Dermis blood vessel endothelial cell (primary cell): ENCODE measurements at regions not wholly inside any gene's neighbourhood (a gene's known extent, or its start where the extent isn't known, plus 50 kb on each side); places are given as distances from the start of the nearest gene placed in this dataset.
A peak's percentile ranks its signal among the peaks of the same experiment; 100 is the strongest.

Experiments used
- DNase-seq: peaks from one replicate; pipeline ENCODE4 v3.0.0; 2010

DNA sequence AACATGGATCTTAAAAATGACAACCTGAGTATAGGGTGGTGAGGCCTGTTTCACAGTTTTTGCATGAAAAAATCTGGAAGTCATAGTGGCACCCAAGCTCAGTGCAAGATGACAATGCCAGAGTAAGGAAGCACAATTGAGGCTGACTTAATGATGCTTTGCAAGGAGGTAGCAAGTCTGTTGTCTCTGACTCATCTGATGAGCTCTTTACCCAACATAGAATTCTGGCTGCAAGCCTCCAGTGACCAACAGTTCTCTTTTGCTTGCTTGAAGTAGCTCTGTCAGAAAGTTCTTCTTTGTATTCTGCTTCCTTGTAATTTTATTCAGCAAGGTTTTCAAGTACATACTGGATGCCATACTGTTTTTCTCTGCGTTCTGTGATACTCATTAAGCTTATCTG lies 117.1 kb downstream of the FOXD2 start:
- DNase-seq = no peak

DNA sequence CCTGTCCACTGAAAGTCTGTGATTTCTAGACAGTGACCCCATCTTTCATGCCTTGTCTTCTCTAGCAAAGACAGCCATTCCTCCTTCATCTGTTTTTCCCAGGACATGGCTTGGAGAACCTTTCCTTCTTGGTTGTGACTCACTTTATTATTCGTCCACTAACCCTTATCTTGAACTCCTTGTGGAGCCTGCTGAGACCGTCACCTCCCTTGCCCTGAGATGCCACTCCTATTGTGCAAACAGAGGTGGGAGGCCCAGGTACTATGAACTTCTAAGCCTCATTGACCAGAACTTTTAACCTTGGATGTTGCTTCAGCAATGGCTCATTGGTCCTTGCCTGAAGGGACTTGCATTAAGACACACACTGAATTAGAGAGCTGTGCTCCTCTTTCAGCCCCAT lies 117.5 kb downstream of the FOXD2 start:
- no peak for DNase-seq

DNA sequence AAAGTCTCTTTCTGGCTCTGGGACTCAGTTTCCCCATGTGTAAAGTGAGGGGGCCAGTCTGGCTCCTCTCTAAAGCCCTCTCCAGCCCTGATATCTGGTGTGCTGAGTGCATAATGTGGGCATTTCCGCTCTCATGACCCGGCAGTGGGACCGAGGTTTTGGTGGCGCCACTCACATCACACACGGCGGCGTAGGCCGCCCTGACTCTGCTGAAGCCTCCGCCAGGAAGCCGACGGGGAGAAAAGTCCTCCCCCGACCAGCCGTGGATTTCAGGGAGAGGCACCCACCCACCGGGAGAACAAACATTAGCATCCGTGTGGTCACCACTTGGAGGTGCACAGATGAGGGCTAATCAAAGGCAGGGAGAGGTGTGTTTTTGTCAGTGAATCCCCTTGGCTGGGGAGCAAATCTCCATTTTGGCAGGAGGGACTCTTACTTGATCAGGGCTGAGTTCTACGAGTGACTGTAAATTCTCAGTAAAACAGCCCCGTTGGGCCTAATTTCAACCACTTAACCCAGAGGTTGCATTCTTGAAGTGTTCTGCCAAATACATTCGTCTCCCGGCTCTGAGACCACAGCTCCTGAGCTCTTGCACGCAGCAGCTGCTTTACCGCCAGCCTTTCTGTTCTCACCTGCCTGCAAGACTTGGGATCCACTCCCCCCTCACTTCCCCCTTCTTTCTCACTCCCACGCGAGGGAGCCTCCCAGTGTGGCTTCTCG lies 118.2 kb downstream of the FOXD2 start:
- DNase-seq = no peak

DNA sequence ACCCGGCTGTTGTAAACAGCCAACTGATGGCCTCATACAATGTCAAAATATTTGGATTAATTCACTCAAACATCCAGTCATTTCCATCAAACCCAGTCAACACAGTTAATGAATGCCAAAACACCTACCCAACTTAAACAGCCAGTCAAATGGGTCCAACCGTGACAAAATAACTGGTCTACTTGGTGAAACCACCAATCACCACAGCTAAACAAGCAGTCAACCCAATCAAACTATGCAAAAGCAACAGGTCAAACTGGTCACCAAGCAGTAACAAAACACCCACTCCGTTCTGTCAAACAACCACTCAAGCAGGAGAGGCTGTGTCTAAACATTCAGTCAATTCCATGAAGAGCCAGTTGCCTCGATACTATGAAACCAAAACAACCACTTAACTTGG lies 119.2 kb downstream of the FOXD2 start:
- no peak for DNase-seq

DNA sequence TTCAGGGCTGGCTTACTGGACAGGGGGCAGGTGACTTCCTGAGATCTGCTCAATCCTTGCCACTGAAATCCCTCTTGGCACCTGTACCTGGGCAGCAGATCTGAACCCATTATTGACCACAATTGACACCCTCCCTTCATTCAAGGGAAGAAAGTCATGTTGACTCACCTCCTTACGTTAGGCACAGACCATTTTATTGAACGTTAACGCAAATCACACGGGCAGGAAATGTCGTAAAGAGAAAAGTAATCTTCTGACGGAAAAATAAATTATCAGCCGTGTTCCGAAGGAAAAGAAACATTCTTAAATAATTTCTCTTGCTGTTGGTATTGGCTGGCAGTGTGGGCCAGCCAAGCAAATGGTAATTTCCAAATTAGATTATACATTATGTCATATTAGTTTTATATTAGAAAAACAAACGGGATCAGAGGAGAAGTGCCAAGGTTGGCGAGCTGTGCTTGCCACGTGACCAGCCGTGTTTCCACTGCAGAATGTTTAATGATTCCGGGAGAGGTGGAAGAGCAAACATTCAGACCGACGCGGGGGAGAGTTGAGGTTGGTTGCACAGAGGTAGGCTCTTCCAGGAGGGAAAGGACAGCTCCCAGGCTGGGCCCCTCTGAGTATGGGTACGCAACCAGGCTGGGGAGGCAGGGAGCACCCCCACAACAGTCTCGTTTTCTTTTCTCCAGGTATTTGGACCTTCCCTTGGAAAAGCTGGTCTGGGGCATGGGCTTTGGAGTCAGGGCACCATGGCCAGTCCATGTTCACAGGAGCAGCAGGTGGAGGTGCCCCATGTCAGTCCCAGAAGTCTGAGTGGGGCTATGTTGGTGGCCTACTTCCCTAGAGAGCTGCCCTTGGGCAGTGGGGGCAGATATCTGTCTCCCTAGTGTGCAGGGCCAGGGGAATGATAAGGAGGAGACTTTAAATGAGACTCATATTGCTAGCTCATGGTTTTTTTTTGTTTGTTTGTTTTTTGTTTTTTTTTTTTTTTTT lies 121.1 kb downstream of the FOXD2 start:
- DNase-seq = no peak

DNA sequence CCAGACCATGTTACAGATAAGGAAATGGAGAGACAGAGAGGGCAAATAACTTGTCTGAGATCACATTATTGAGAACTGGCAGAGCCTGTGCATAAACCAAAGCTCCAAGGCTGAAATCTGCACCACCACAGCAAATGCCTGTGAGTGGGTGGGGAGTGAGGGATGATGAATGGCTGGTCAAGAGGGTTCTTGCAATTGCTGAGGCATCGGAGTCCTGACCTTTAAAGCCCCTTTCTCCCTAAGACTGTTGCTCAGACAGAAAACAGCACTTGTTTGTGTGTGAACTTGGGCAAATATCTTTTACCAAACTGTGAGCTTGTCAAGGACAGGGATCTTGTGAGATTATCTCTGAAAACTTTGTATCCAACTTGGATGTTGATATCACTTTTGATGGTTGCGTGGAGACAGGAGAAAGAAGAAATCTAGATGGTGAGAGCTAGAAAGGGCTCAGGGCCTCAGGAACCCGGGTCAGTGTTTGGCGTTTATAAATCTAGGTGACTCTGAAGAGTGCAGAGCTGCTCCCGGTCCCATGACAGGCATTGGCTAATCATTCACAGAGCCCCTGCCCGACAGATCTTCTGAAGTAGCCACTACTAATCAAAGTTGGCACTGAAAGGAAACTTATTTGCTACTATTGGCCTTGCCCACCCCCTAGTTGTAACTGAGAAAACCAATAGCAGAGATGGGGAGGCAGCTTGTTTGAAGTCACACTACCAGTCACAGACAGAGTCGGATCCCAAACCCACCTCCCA lies 122.3 kb downstream of the FOXD2 start:
- no peak for DNase-seq

DNA sequence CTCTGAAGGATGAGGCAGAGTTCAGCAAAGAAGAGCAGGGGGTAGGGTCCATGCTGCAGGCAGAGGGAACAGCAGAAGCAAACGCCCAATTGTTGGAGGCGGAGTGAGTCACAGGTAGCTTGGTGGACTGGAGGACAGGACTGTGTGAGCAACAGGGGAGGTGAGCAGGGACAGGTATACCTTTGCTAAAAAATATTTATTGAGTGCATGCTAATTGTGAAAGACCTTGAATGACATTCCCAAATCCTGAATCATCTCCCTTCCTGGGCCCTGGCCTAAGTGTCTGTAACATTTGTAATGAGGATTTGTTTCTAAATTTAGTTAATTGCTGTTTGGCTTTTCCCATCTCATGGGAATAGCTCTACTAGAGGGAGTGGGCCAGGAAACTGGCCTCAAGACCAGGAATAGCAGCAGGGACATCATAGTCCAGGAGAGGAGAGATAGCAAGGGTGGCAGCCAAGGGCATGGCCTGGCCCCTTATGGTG lies 123.7 kb downstream of the FOXD2 start:
- DNase-seq = no peak

DNA sequence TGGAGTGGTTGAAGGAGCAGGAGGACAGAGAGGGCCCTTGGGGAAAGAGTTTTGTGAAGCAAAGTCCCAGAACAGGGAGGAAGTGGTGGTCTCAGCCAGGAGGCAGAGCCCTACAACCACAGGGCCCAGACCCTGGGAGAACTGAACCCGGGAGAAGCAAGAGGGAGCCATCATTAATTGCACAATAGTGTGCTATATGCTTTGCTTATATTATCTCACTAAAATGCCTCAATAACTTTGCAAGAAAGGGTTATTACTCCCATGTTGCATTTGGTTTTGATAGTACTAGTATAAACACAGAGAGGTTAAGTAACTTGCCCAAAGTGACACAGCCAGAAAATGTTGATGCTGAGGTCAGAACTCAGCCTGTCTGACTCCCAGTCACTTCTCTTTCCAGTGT lies 124.3 kb downstream of the FOXD2 start:
- DNase-seq = no peak

DNA sequence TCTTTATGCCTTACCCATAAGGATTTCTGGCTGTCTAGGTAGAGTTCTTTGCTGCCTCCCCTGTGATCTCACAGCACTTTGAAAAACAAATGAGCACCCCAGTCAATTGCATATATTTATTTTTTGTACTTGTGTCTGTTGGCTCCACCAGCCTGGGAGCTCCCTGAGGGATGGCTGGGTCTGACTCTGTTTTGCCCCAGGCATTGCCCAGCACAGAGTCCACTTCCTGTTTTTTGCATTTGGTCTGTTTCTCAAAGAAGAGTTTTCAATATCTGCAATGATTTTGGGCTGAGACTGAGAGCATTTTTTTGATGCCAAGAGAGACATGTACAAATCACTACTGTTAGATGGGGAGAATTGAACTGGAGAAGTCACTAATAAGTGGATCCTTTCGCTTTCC lies 125.0 kb downstream of the FOXD2 start:
- no peak for DNase-seq

DNA sequence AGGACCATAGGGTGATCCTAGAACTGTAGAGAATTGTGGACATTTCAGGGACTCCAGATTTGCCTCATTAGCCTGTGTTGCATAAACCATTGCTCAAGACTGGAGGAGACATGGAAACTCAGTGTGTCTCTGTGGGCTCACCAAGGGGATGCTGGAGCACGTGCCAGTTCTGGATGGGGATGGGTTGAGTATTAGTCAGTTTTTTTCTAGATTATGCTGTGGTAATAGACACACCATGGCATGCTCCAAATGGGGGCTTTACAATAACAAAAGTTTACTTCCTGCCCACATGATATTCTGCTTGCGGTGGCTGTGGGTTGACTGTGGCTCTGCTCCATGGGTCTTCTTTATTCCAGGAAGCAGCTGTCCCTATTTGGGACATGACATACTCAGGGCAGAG lies 125.4 kb downstream of the FOXD2 start:
- DNase-seq = no peak

DNA sequence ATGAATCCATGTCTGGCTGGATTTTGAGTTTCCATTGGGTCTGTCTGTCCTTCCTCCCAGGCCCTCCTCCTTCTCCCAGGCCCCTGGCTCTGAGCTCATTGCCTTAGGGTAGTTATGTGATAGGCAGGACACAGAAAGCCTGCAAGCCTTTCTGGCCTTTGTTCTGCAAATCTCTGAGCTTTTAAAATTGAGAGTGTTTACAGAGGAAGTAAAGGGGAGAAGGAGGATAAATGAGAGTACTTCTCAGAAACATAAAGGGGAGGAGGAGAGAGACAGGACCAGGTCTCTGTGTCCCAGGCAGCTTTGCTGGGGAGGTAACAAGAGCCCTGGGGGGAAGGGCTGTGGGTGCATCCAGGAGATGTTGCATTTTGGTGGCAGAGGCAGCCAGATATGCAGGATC lies 126.7 kb downstream of the FOXD2 start:
- DNase-seq = no peak

DNA sequence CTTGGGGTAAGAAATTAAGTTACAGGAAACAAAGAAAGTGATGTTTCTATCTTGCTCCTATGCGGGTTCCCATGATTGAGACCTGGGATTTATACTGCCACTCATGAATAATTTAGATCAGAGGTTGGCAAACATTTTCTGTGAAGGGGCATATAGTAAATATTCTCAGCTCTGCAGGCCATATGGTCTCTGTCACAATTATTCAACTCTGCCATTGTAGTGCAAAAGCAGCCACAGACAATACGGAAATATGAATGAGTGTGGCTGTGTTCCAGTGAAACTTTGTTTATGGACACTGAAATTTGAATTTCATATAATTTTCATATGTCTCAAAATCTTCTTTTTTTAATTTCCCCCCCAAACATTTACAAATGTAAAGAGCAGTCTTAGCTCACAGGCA lies 127.2 kb downstream of the FOXD2 start:
- no peak for DNase-seq

DNA sequence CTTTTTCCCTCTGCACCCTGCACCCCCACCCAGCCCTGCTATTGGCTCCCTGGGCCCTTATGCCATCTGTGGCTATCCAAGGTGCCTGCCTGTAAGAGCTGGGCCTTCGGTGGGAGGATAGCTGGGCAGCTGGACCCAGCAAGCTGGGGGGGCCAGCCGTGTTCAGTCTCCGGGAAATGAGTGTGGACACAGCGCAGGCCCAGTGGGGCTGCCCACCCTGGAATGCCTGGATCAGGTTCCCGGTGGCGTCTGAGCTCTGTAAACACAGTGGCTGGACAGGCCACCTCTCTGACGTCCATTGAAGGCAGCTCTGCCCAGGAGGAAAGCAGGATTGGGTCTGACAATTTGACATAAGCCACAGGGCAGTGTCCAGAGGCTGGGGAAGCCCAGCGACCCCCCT lies 127.8 kb downstream of the FOXD2 start:
- DNase-seq = no peak

DNA sequence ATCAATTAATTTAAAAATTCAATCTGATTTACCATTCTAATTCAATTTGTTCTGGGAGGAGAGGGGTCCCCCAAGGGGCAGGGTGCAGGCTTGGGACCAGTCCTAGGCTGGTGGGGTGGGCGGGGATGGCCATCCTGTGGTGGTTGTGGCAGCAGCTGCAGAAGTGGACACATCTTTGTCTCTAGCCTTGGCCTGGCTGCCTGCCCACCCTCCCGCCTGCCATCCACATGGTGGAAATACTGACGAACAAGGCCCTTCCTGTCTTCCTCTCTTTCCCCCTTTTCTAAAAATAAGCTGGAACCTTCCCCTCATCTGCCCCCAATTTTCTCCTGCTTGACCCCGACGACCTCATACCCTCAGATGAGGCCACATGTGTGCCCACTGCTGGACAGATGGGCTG lies 130.9 kb downstream of the FOXD2 start:
- DNase-seq = peak; percentile 37

DNA sequence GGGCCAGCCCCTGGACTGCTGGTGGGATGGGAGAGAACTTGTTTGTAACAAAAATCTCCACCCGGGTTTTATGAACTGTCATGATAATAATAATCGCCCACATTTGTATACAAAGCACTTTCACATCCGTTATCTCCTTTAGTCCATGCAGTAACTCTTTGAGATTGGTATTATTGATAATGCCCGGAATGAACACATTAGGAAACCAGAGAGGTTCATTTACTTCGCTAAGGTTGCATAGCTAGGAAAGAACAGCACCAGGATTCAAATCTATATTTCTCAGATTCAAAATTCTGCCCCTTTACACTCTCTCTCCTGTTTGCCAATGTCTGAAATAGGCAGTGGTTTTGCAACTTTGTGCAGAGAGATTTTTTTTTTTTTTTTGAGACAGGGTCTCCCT lies 131.4 kb downstream of the FOXD2 start:
- DNase-seq = no peak

DNA sequence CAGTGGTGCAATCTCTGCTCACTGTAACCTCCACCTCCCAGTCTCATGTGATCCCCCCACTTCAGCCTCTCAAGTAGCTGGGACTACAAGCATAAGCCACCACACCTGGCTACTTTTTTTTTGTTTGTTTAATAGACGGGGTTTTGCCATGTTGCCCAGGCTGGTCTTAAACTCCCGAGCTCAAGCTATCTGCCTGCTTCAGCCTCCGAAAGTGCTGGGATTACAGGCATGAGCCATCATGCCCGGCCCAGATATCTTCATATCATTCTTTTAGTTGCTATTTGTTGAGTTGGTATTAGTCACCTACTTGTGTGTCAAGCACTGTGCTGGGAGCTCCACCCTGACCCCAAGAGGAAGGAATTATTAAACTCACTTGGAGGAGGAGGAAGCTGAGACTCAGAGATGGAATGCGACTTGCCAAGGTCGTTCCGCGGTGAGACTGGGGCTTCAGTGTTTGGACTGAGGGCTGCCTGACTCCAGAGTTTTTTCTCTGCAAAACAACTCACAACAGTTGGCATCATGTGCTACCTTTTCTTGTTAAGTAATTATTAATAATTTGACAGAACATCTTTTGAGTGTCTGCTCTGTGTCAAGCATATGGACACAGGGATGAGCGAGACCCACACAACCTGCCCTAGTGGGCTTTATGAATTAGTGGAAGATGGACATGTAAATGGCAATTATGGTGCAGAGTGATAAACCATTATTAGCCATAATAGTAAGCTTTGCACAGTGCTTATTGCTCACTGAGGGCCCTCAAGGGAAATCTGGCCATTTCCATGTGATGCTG lies 132.0 kb downstream of the FOXD2 start:
- DNase-seq = peak; percentile 90

DNA sequence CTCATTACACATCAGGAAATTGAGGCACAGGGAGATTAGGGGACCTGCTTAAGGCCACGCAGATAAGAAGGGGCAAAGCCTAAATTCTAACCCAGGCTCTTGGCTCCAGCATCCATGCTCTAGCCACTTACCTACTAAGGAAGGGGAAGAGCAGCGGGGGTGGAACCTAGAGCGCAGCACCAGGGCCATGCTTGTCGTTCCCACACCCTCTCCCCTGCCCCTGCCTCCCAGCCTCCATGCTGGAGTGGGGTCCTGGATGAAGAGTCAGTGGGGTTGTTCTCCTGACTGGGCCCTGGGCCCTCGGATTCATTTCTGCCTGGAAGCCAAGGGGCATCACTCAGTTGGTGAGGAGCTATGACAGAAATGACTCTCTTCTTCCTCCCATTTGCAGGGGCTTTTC lies 133.3 kb downstream of the FOXD2 start:
- DNase-seq = no peak

DNA sequence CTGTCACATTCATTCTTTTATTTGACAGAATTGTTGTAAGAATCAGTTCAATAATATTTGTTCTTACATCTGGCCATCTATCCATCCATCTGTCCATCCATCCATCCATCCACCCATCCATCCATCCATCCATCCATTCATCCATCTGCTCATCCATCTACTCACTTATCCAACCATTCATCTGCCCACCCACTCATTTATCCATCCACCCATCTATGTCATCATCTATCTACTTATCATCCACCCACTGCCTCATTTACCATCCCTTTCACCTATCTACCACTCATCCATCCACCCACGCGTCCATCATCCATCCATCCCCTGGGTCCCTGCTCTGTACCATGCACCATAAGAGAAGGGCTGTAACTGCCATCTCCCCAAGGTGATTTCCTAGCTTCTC lies 134.1 kb downstream of the FOXD2 start:
- no peak for DNase-seq

DNA sequence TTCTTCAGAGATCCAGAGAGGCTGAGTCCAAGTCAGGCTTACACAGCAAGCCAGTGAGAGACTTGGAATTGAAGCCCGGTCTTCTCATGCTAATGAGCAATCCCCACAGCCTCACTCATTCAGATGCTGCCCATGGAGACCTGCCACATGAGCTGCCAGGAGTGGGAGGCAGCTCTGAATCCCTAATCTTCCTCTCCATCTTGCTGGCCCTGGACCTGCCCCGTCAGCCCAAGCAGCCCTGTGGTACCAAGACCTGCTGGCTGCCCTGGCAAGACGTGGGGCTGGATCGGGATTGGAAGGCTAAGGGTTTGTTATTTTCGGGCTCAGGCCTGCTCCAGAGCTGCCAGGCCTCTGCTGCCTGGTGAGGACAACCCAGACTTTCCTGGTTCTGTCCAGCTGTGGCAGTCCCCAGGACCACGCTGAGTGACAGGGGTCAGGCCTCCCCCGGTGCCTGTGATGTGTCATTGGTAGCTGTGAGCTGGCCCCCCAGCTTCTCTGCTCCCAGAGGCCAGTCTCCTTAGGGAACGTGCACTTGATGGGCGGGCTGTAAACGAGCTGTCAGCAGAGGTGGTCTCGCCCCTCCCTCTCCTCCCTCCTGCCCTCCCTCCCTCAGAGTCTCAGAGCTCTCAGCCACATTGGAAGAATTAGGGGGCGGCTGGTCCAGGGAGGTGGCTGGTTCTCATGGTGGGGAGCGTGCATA lies 135.0 kb downstream of the FOXD2 start:
- DNase-seq = no peak

DNA sequence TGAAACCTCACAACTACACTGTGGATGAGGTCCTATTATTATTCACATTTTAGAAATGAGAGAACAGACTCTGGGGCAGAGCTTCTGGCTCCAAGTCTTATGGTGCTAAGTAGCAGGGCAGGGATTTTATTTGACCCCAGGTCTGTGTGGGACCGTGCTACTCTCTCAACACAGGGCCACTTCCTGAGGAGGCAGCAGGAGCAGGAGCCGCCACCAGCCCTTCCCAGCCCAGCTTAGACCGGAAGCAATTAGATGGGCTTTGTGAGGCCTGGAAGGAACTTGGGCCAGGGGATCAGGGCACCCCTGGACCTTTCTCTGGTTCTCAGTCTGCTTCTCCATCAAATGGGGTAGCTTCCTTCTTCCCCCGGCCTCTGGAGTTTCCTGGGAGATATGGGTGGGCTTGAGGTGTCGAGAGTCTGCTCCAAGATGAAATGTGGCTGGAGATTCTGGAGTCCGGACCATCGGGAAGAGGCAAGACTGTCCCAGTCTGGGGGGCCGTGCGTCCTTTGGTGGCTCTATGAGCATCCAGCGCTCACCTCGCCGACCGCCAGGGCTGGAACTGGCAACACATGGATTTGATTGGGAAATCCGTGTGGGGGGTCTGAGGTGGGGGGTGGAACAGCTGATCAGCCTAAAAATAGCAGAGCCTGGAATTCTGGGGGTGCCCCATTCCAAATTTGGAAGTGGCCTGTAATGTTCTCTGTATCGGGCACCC lies 136.8 kb downstream of the FOXD2 start:
- DNase-seq = peak; percentile 13
